HG03103 (cell line): ENCODE measurements at regions not wholly inside any gene's neighbourhood (a gene's known extent, or its start where the extent isn't known, plus 50 kb on each side); places are given as distances from the start of the nearest gene placed in this dataset.

ENCODE experiments used
- ATAC-seq: cut with Tn5 transposase; IDR thresholded peaks from one replicate; pipeline ENCODE4 v1.9.1; 2021; ENCODE audit warnings: low read depth; ENCODE audit not compliant: unreplicated experiment

GRCh38 chr6:67336014-67336413 is 1299.1 kb upstream of the ADGRB3 start:
- ATAC-seq: no peak

- ATAC-seq: no peak
These were observed 1303.8 kb upstream of the ADGRB3 start for GRCh38 chr6:67331304-67331703.

GRCh38 chr6:67328269-67328668 is 1306.8 kb upstream of the ADGRB3 start:
- no peak for ATAC-seq

- no peak for ATAC-seq
These were observed 1334.5 kb upstream of the ADGRB3 start for GRCh38 chr6:67300430-67301040.

- ATAC-seq: no peak
These were observed 1342.9 kb upstream of the ADGRB3 start for GRCh38 chr6:67292169-67292568.

- no peak for ATAC-seq
These were observed 1347.5 kb upstream of the ADGRB3 start for GRCh38 chr6:67287566-67287965.

- ATAC-seq: no peak
These were observed 1349.1 kb upstream of the ADGRB3 start for GRCh38 chr6:67285770-67286495.

- no peak for ATAC-seq
These were observed 1357.8 kb upstream of the ADGRB3 start for GRCh38 chr6:67277312-67277711.

GRCh38 chr6:67265996-67266921 is 1368.8 kb upstream of the ADGRB3 start:
- no peak for ATAC-seq

- ATAC-seq: no peak
These were observed 1382.4 kb upstream of the ADGRB3 start for GRCh38 chr6:67252663-67253062.

- ATAC-seq: no peak
These were observed 1387.0 kb upstream of the ADGRB3 start for GRCh38 chr6:67248077-67248476.

- no peak for ATAC-seq
These were observed 1391.0 kb upstream of the ADGRB3 start for GRCh38 chr6:67244037-67244436.

- ATAC-seq: no peak
These were observed 1397.8 kb upstream of the ADGRB3 start for GRCh38 chr6:67237277-67237676.

- no peak for ATAC-seq
These were observed 1404.0 kb upstream of the ADGRB3 start for GRCh38 chr6:67231092-67231491.

- ATAC-seq: no peak
These were observed 1410.1 kb upstream of the ADGRB3 start for GRCh38 chr6:67224989-67225388.

GRCh38 chr6:67221226-67221625 is 1413.9 kb upstream of the ADGRB3 start:
- ATAC-seq: no peak

GRCh38 chr6:67219346-67219745 is 1415.7 kb upstream of the ADGRB3 start:
- no peak for ATAC-seq

- no peak for ATAC-seq
These were observed 1422.5 kb upstream of the ADGRB3 start for GRCh38 chr6:67212584-67212983.

- no peak for ATAC-seq
These were observed 1424.6 kb upstream of the ADGRB3 start for GRCh38 chr6:67210450-67210849.

GRCh38 chr6:67201563-67201962 is 1433.5 kb upstream of the ADGRB3 start:
- ATAC-seq: no peak

- ATAC-seq: no peak
These were observed 1434.3 kb upstream of the ADGRB3 start for GRCh38 chr6:67200626-67201403.
